Endothelial cell of umbilical vein (primary cell): ENCODE measurements at regions not wholly inside any gene's neighbourhood (a gene's known extent, or its start where the extent isn't known, plus 50 kb on each side); places are given as distances from the start of the nearest gene placed in this dataset.

Source experiments
- BruUV-seq: library from RNA; stranded (reverse); fragments of 400-500 nt; replicated peaks from 2 replicates; lab custom pipeline; 2021; lab: Mats Ljungman, UMichigan
- CTCF ChIA-PET: fragments of 300-600, 350-600 bp; sonication (Branson Sonifier 250); formaldehyde crosslinking; loops from one replicate; lab custom pipeline; 2021; ENCODE audit warnings: antibody characterized with exemption, inconsistent platforms; lab: Charles Lee
- POLR2A ChIA-PET: fragments of 300-600, 350-600 bp; sonication (Branson Sonifier 250); formaldehyde crosslinking; loops from one replicate; lab custom pipeline; 2021; ENCODE audit warnings: antibody characterized with exemption, inconsistent platforms; lab: Charles Lee
- DNase-seq: peaks from one replicate; pipeline ENCODE4 v3.0.0-alpha.2; 2011; ENCODE audit warnings: low read depth, low spot score
- FAIRE-seq: peaks from 2 replicates; lab custom pipeline; 2011; peaks lifted over from hg19 to GRCh38; lab: Jason Lieb, UNC
- H2AFZ ChIP-seq: 2 replicates; pipeline ENCODE4 v1.6.0; 2012; ENCODE audit warnings: low read depth, low read length, control low read depth, inconsistent platforms
- H3K27ac ChIP-seq: 2 replicates; pipeline ENCODE4 v1.5.1; 2011; ENCODE audit warnings: low read depth, mild to moderate bottlenecking, control low read depth, low read length, moderate library complexity; ENCODE audit not compliant: insufficient read depth
- H3K27me3 ChIP-seq, 2 experiments: 2 replicates each; pipeline versions ENCODE4 v1.6.0 to v1.6.1; 2011; ENCODE audit warnings: low read length in 2 of 2, mixed read lengths in 1 of 2; ENCODE audit not compliant: control insufficient read depth in 2 of 2, insufficient read depth in 2 of 2
- H3K36me3 ChIP-seq, 2 experiments: 2 replicates in 1 of 2; 3 replicates in 1 of 2; pipeline ENCODE4 v1.5.1; 2011; ENCODE audit warnings: low read length in 2 of 2, mild to moderate bottlenecking in 1 of 2, moderate library complexity in 1 of 2; ENCODE audit not compliant: control insufficient read depth in 2 of 2, insufficient read depth in 2 of 2; ENCODE audit errors: extremely low read depth in 1 of 2
- H3K4me1 ChIP-seq: 3 replicates; pipeline ENCODE4 v1.5.1; 2011; ENCODE audit warnings: mild to moderate bottlenecking, low read length; ENCODE audit not compliant: control insufficient read depth, insufficient read depth; ENCODE audit errors: extremely low read depth
- H3K4me2 ChIP-seq: 2 replicates; pipeline ENCODE4 v1.6.1; 2011; ENCODE audit warnings: low read length, control low read depth, mixed read lengths; ENCODE audit not compliant: insufficient read depth
- H3K4me3 ChIP-seq, 3 experiments: fragments of 200-600 bp in 1 of 3; sonication (generic), shearing (Covaris generic) in 1 of 3; replicated peaks in 1 of 3; 2 replicates each; pipeline ENCODE4 v1.5.1; 2011 to 2016; ENCODE audit warnings: control low read depth in 3 of 3, low read length in 3 of 3, mild to moderate bottlenecking in 2 of 3, inconsistent platforms in 1 of 3, low read depth in 1 of 3, moderate library complexity in 1 of 3; ENCODE audit not compliant: insufficient read depth in 1 of 3
- H3K79me2 ChIP-seq: 2 replicates; pipeline ENCODE4 v1.6.0; 2012; ENCODE audit warnings: low read length, inconsistent platforms; ENCODE audit not compliant: control insufficient read depth, insufficient read depth
- H3K9ac ChIP-seq: replicated peaks from 2 replicates; pipeline ENCODE3; 2011; ENCODE audit warnings: low read length, control low read depth; ENCODE audit not compliant: insufficient read depth; ENCODE audit errors: extremely low read depth
- H3K9me1 ChIP-seq: replicated peaks from 3 replicates; pipeline ENCODE4 v1.6.0; 2011; ENCODE audit warnings: mild to moderate bottlenecking, low read length; ENCODE audit not compliant: control insufficient read depth, insufficient read depth; ENCODE audit errors: extremely low read depth
- H3K9me3 ChIP-seq: replicated peaks from 2 replicates; pipeline ENCODE4 v1.5.1; 2012; ENCODE audit warnings: low read length, inconsistent platforms; ENCODE audit not compliant: control insufficient read depth, insufficient read depth
- H4K20me1 ChIP-seq: replicated peaks from 2 replicates; pipeline ENCODE3; 2011; ENCODE audit warnings: mild to moderate bottlenecking, low read length; ENCODE audit not compliant: control insufficient read depth, insufficient read depth; ENCODE audit errors: extremely low read depth
- EZH2 ChIP-seq: IDR thresholded peaks from 2 replicates; pipeline ENCODE4 v1.6.1; 2012; ENCODE audit warnings: borderline replicate concordance, low read depth, mild to moderate bottlenecking, moderate library complexity, low read length, inconsistent platforms; ENCODE audit not compliant: severe bottlenecking
- FOS ChIP-seq: IDR thresholded peaks from 2 replicates; pipeline ENCODE4 v1.6.1; 2011; ENCODE audit warnings: mild to moderate bottlenecking, low read length, moderate library complexity, borderline replicate concordance; ENCODE audit not compliant: insufficient read depth
- GATA2 ChIP-seq: IDR thresholded peaks from 2 replicates; pipeline ENCODE4 v1.7.0; 2011; ENCODE audit warnings: low read depth, mild to moderate bottlenecking, moderate library complexity, mixed read lengths, low read length; ENCODE audit not compliant: insufficient read length, insufficient read depth
- JUN ChIP-seq: IDR thresholded peaks from 2 replicates; pipeline ENCODE4 v1.6.1; 2011; ENCODE audit warnings: borderline replicate concordance, low read depth; ENCODE audit not compliant: insufficient read length, insufficient read depth
- MYC ChIP-seq: IDR thresholded peaks from one replicate; pipeline ENCODE4 v1.6.1; 2011; ENCODE audit warnings: mild to moderate bottlenecking, low read depth, low read length
- POLR2A ChIP-seq: IDR thresholded peaks from 2 replicates; pipeline ENCODE4 v1.6.1; 2012; ENCODE audit warnings: low read depth, mild to moderate bottlenecking, control low read depth, low read length
- POLR2AphosphoS5 ChIP-seq: IDR thresholded peaks from 2 replicates; pipeline ENCODE4 v1.6.1; 2012; ENCODE audit warnings: low read depth, mild to moderate bottlenecking, control low read depth, low read length, moderate library complexity; ENCODE audit not compliant: insufficient read depth
- dilution Hi-C: fragments of 300-500 bp; cut with MboI; formaldehyde crosslinking; loops from one replicate; pipeline ENCODE4 v1.15.0; 2019; ENCODE audit warnings: low sequenced_read_pairs; ENCODE audit not compliant: extremely low pct_ligation_motif_present
- intact Hi-C: fragments of 100-400 bp; cut with micrococcal nuclease; formaldehyde crosslinking; loops from one replicate; pipeline ENCODE4 v1.10.0; 2022
- TF ChIP-seq, protein P1 (sequence below), 2 donors: IDR thresholded peaks; 1 replicate in 1 of 2; 2 replicates in 1 of 2; pipeline ENCODE4 v1.5.1; 2011; ENCODE audit warnings: low read length in 2 of 2, mild to moderate bottlenecking in 2 of 2, moderate library complexity in 2 of 2, control low read depth in 1 of 2, inconsistent platforms in 1 of 2, low read depth in 1 of 2; ENCODE audit not compliant: insufficient read depth in 1 of 2; ENCODE audit errors: extremely low read depth in 1 of 2
- TF ChIP-seq, protein P2 (sequence below): IDR thresholded peaks from 2 replicates; pipeline ENCODE4 v1.6.1; 2011; ENCODE audit not compliant: insufficient read depth, insufficient read length

DNA sequence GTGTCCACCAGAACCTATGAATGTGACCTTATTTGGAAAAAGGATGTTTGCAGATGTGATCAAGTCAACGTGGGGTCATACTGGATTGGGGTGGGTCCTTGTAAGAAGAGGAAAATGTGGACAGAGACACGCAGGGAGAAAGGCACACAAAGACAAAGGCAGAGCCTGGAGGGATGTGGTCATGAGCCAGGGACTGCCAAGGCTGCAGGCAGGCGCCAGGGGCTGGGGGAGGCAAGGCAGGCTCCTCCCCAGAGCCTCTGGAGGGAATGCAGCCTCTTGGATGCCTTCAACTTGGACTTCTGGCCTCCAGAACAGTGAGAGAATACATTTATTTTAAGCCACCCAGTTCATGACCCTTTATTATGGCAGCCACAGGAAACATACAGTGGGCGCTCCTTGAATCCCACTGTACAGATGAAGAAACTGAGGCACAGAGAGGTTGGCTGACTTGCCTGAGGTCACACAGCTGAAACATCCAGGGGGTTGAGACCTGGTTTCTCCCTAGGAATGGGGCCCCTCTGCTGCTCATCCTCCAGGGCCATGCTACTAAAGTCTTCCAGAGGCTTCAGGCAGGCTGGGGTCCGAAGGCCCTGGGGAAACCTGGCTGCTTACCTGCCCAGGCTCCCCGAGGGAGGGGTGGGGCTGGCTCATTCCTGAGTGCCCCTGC lies 99.7 kb downstream of the RFLNA start:
- CTCF ChIA-PET = interaction anchor here (0.8 kb wide), 1 partner anchor 42 kb away, joined by 3 read pairs; no protein-coding TSS in a partner anchor
- Histone ChIP-seq H3K79me2 (peaks cover 4% of the 10 kb centered on the region), H3K4me2 (no peak overlapping the region), H4K20me1 (no peaks in the 10 kb centered on the region), H2AFZ (no peak overlapping the region), H3K4me3 (no peak overlapping the region), H3K27ac (no peak overlapping the region), H3K9me3 (no peaks in the 10 kb centered on the region), H3K27me3 (no peaks in the 10 kb centered on the region), H3K36me3 (peaks cover 0 to 6% of the 10 kb centered on the region in 2 experiments), H3K9ac (no peak overlapping the region), H3K9me1 (no peaks in the 10 kb centered on the region), H3K4me1 (peaks cover 46% of the 10 kb centered on the region)
- POLR2A ChIA-PET = interaction anchor here (1.5 kb wide), 1 partner anchor 12 kb away, joined by 3 read pairs; no protein-coding TSS in a partner anchor
- dilution Hi-C loops = no loop called here
- FAIRE-seq (no peak), DNase-seq (no peak)
- intact Hi-C loops = no loop called here
- BruUV-seq = no TSS peak
- TF ChIP-seq, protein P1, sequence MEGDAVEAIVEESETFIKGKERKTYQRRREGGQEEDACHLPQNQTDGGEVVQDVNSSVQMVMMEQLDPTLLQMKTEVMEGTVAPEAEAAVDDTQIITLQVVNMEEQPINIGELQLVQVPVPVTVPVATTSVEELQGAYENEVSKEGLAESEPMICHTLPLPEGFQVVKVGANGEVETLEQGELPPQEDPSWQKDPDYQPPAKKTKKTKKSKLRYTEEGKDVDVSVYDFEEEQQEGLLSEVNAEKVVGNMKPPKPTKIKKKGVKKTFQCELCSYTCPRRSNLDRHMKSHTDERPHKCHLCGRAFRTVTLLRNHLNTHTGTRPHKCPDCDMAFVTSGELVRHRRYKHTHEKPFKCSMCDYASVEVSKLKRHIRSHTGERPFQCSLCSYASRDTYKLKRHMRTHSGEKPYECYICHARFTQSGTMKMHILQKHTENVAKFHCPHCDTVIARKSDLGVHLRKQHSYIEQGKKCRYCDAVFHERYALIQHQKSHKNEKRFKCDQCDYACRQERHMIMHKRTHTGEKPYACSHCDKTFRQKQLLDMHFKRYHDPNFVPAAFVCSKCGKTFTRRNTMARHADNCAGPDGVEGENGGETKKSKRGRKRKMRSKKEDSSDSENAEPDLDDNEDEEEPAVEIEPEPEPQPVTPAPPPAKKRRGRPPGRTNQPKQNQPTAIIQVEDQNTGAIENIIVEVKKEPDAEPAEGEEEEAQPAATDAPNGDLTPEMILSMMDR (IDR thresholded peaks at IDR 0.05; ENCODE audit: extremely low read depth in 1 of 2, insufficient read depth in 1 of 2, low read depth in 1 of 2, low read length in 2 of 2) = no peak
- no peak for TF ChIP-seq POLR2AphosphoS5
- no peak for TF ChIP-seq MYC
- no peak for TF ChIP-seq POLR2A

DNA sequence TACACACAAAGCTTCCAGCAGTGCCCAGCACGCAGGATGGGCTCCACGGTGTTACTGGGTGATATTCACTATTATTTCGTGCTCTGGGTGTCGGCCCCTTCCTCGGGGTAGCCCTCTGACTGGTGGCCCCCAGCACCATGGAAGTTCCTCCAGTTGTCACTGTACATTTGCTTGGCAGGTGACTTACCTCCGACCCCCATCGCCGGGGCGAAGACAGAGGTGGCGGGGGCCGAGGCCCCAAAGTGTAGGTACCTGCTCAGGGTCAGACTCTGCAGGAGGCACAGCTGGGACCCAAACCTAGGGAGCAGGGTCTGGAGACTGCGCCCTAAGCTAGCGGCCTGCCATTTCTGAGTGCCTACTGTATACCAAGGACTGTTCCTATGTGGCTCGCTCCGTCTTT lies 98.9 kb downstream of the RFLNA start:
- peaks cover 48% of the 10 kb centered on the region for H3K4me1 ChIP-seq
- BruUV-seq = no TSS peak
- H3K36me3 ChIP-seq = peaks cover 0 to 6% of the 10 kb centered on the region in 2 experiments
- H3K9me3 ChIP-seq = no peaks in the 10 kb centered on the region
- no peak overlapping the region for H3K27ac ChIP-seq
- no peak overlapping the region for H3K9ac ChIP-seq
- DNase-seq = no peak
- H3K4me3 ChIP-seq = no peak overlapping the region
- H3K79me2 ChIP-seq = peaks cover 8% of the 10 kb centered on the region
- no peak overlapping the region for H3K4me2 ChIP-seq
- no peaks in the 10 kb centered on the region for H3K27me3 ChIP-seq
- H3K9me1 ChIP-seq = no peaks in the 10 kb centered on the region
- intact Hi-C loops = loop anchor here (2.0 kb wide), 2 partner anchors 15 to 25 kb away; no protein-coding TSS in a partner anchor
- CTCF ChIA-PET = interaction anchor here (0.8 to 2.1 kb wide), 4 partner anchors 11 to 41 kb away, joined by 3 to 22 read pairs (median 4); no protein-coding TSS in a partner anchor
- no peak for TF ChIP-seq EZH2
- TF ChIP-seq POLR2A = no peak
- no peak for TF ChIP-seq FOS
- TF ChIP-seq JUN = no peak
- TF ChIP-seq GATA2 = no peak
- TF ChIP-seq, protein P1 (IDR thresholded peaks at IDR 0.05; ENCODE audit: extremely low read depth in 1 of 2, insufficient read depth in 1 of 2, low read depth in 1 of 2, low read length in 2 of 2) = no peak
- TF ChIP-seq, protein P2, sequence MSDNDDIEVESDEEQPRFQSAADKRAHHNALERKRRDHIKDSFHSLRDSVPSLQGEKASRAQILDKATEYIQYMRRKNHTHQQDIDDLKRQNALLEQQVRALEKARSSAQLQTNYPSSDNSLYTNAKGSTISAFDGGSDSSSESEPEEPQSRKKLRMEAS = no peak
- no peak for TF ChIP-seq POLR2AphosphoS5
- no peak for TF ChIP-seq MYC
- dilution Hi-C loops = no loop called here
- no peaks in the 10 kb centered on the region for H4K20me1 ChIP-seq
- FAIRE-seq = no peak
- POLR2A ChIA-PET = no interaction called here
- H2AFZ ChIP-seq = no peak overlapping the region
